H9 (cell line): ENCODE measurements at regions not wholly inside any gene's neighbourhood (a gene's known extent, or its start where the extent isn't known, plus 50 kb on each side); places are given as distances from the start of the nearest gene placed in this dataset.
"Not testable (repeated sequence)": the region's sequence is repeated elsewhere in the genome, so short reads cannot be mapped to it uniquely, and the experiment has no call there.

Source experiments
- DNase-seq: peaks from one replicate; pipeline ENCODE4 v3.0.0-alpha.2; 2017
- H2AFZ ChIP-seq: one replicate; pipeline ENCODE4 v1.6.1; 2013; ENCODE audit warnings: mild to moderate bottlenecking, low read length, control low read depth, moderate library complexity
- H2AK5ac ChIP-seq: 2 replicates; pipeline ENCODE4 v1.6.1; 2013; ENCODE audit warnings: low read length, control low read depth, mixed read lengths; ENCODE audit not compliant: insufficient read length
- H2BK120ac ChIP-seq: one replicate; pipeline ENCODE4 v1.6.1; 2013; ENCODE audit warnings: low read depth, mild to moderate bottlenecking, low read length, control low read depth, inconsistent platforms; ENCODE audit not compliant: poor library complexity, severe bottlenecking
- H2BK12ac ChIP-seq: 2 replicates; pipeline ENCODE4 v1.6.1; 2013; ENCODE audit warnings: low read length, control low read depth, mixed read lengths, low read depth; ENCODE audit not compliant: insufficient read length
- H2BK15ac ChIP-seq: 2 replicates; pipeline ENCODE4 v1.6.1; 2013; ENCODE audit warnings: low read depth, low read length, control low read depth
- H2BK20ac ChIP-seq: one replicate; pipeline ENCODE4 v1.6.1; 2013; ENCODE audit warnings: low read depth, mild to moderate bottlenecking, low read length, control low read depth, inconsistent platforms; ENCODE audit not compliant: poor library complexity, severe bottlenecking
- H2BK5ac ChIP-seq: 2 replicates; pipeline ENCODE4 v1.6.1; 2013; ENCODE audit warnings: low read length, control low read depth, mixed read lengths; ENCODE audit not compliant: insufficient read length
- H3K14ac ChIP-seq: 2 replicates; pipeline ENCODE4 v1.6.1; 2013; ENCODE audit warnings: low read length, control low read depth; ENCODE audit not compliant: insufficient read depth
- H3K18ac ChIP-seq: 2 replicates; pipeline ENCODE4 v1.6.1; 2013; ENCODE audit warnings: low read depth, mild to moderate bottlenecking, mixed read lengths, low read length, control low read depth; ENCODE audit not compliant: insufficient read length
- H3K23ac ChIP-seq: 2 replicates; pipeline ENCODE4 v1.6.1; 2013; ENCODE audit warnings: low read length, control low read depth, mixed read lengths, low read depth; ENCODE audit not compliant: insufficient read length
- H3K23me2 ChIP-seq: 2 replicates; pipeline ENCODE4 v1.6.1; 2013; ENCODE audit warnings: low read depth, mild to moderate bottlenecking, mixed read lengths, low read length, control low read depth; ENCODE audit not compliant: insufficient read length, poor library complexity, severe bottlenecking
- H3K27ac ChIP-seq: 2 replicates; pipeline ENCODE4 v1.5.1; 2013; ENCODE audit warnings: low read length, control low read depth, mixed read lengths, low read depth; ENCODE audit not compliant: insufficient read length
- H3K27me3 ChIP-seq: 2 replicates; pipeline ENCODE4 v1.6.1; 2013; ENCODE audit warnings: low read length, control low read depth, inconsistent platforms; ENCODE audit not compliant: insufficient read depth
- H3K4ac ChIP-seq: 2 replicates; pipeline ENCODE4 v1.6.1; 2013; ENCODE audit warnings: low read depth, mild to moderate bottlenecking, control low read depth, inconsistent platforms, low read length, moderate library complexity
- H3K4me1 ChIP-seq: 2 replicates; pipeline ENCODE4 v1.6.1; 2013; ENCODE audit warnings: low read length, control low read depth, inconsistent platforms; ENCODE audit not compliant: insufficient read depth
- H3K4me2 ChIP-seq: 2 replicates; pipeline ENCODE4 v1.6.1; 2013; ENCODE audit warnings: low read length, control low read depth, mixed read lengths; ENCODE audit not compliant: insufficient read length, insufficient read depth
- H3K56ac ChIP-seq: 2 replicates; pipeline ENCODE4 v1.6.1; 2013; ENCODE audit warnings: low read depth, mild to moderate bottlenecking, mixed read lengths, low read length, control low read depth; ENCODE audit not compliant: insufficient read length
- H3K79me1 ChIP-seq: 2 replicates; pipeline ENCODE4 v1.6.1; 2013; ENCODE audit warnings: low read depth, mild to moderate bottlenecking, moderate library complexity, low read length, control low read depth, inconsistent platforms; ENCODE audit not compliant: insufficient read depth, poor library complexity, severe bottlenecking
- H3K79me2 ChIP-seq: 2 replicates; pipeline ENCODE4 v1.6.1; 2013; ENCODE audit warnings: low read length, control low read depth, inconsistent platforms; ENCODE audit not compliant: insufficient read depth
- H3K9ac ChIP-seq: 2 replicates; pipeline ENCODE4 v1.6.1; 2013; ENCODE audit warnings: low read length, control low read depth, mixed read lengths; ENCODE audit not compliant: insufficient read length; ENCODE audit errors: extremely low read depth
- H3K9me3 ChIP-seq: one replicate; pipeline ENCODE4 v1.6.1; 2013; ENCODE audit warnings: low read depth, low read length, inconsistent platforms; ENCODE audit not compliant: control insufficient read depth
- H3T11ph ChIP-seq: one replicate; pipeline ENCODE4 v1.6.1; 2013; ENCODE audit warnings: mild to moderate bottlenecking, low read length, control low read depth, inconsistent platforms
- H4K20me1 ChIP-seq: one replicate; pipeline ENCODE4 v1.6.1; 2013; ENCODE audit not compliant: control insufficient read depth, insufficient read length, insufficient read depth
- H4K5ac ChIP-seq: 2 replicates; pipeline ENCODE4 v1.6.1; 2013; ENCODE audit warnings: low read depth, mild to moderate bottlenecking, mixed read lengths, low read length, control low read depth; ENCODE audit not compliant: insufficient read length
- H4K8ac ChIP-seq: replicated peaks from 2 replicates; pipeline ENCODE4 v1.6.1; 2013; ENCODE audit warnings: low read length, control low read depth, mixed read lengths, low read depth; ENCODE audit not compliant: insufficient read length
- H4K91ac ChIP-seq: 2 replicates; pipeline ENCODE4 v1.6.1; 2013; ENCODE audit warnings: low read depth, mild to moderate bottlenecking, moderate library complexity, mixed read lengths, low read length, control low read depth; ENCODE audit not compliant: insufficient read length
- H3K27ac Mint-ChIP-seq, 3 experiments: 2 replicates in 2 of 3; 3 replicates in 1 of 3; pipeline ENCODE4 v1.8.0; 2020 to 2021; ENCODE audit warnings: mixed read lengths in 3 of 3, mild to moderate bottlenecking in 1 of 3, moderate library complexity in 1 of 3
- H3K27me3 Mint-ChIP-seq: 2 replicates; pipeline ENCODE4 v1.8.0; 2021; ENCODE audit warnings: low read depth, mild to moderate bottlenecking, moderate library complexity, mixed read lengths
- H3K36me3 Mint-ChIP-seq, 3 experiments: 2 replicates in 2 of 3; 3 replicates in 1 of 3; pipeline ENCODE4 v1.8.0; 2020 to 2021; ENCODE audit warnings: low read depth in 3 of 3, mixed read lengths in 3 of 3; ENCODE audit not compliant: insufficient read depth in 1 of 3
- H3K4me1 Mint-ChIP-seq, 2 experiments: 2 replicates each; pipeline ENCODE4 v1.8.0; 2020; ENCODE audit warnings: mixed read lengths in 2 of 2
- H3K4me3 Mint-ChIP-seq, 2 experiments: 2 replicates in 1 of 2; 3 replicates in 1 of 2; pipeline ENCODE4 v1.8.0; 2020 to 2021; ENCODE audit warnings: mild to moderate bottlenecking in 2 of 2, mixed read lengths in 2 of 2, moderate library complexity in 1 of 2
- H3K9me3 Mint-ChIP-seq, 2 experiments: 2 replicates in 1 of 2; 3 replicates in 1 of 2; pipeline ENCODE4 v1.8.0; 2020; ENCODE audit warnings: mild to moderate bottlenecking in 2 of 2, mixed read lengths in 2 of 2, moderate library complexity in 1 of 2
- WGBS: extraction: QIAGEN DNeasy Blood & Tissue Kit; methylation state at CpG from one replicate; pipeline ENCODE4 v1.1.7; 2013; ENCODE audit warnings: missing lambda C conversion rate, low lambda C conversion rate, mixed read lengths; ENCODE audit not compliant: insufficient read length; ENCODE audit errors: extremely low coverage; 5-methylcytosine and 5-hydroxymethylcytosine counted together
- TF ChIP-seq, protein P1 (sequence below): fragments of 200-600 bp; sonication (generic); conservative IDR thresholded peaks from 3 replicates; pipeline ENCODE4 v1.8.0; 2021; ENCODE audit warnings: antibody characterized with exemption, mild to moderate bottlenecking

DNA sequence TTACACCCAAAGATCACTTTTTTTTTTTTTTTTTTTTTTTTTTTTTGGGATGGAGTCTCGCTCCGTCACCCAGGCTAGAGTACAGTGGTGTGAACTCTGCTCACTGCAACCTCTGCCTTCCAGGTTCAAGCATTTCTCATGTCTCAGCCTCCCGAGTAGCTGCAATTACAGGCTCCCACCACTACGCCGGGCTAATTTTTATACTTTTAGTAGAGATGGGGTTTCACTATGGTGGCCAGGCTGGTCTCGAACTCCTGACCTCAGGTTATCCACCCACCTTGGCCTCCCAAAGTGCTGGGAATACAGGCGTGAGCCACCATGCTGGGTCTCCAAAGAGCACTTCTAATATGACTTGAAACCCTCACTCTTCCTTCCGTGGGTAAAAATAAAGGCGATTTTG, 152.2 kb upstream of the SPACA7 start:
- not testable (repeated sequence) for H3K56ac ChIP-seq, H2BK12ac ChIP-seq, DNase-seq, H4K8ac ChIP-seq, H3K9me3 ChIP-seq, H3K79me1 ChIP-seq, H3K27me3 ChIP-seq, H4K20me1 ChIP-seq, H3K23me2 ChIP-seq, H2AFZ ChIP-seq, H4K5ac ChIP-seq, H3K36me3 Mint-ChIP-seq, H3K9ac ChIP-seq, H3K4me3 Mint-ChIP-seq, H2BK20ac ChIP-seq, H3K4me2 ChIP-seq, H4K91ac ChIP-seq, H3K9me3 Mint-ChIP-seq, H2BK15ac ChIP-seq, H3T11ph ChIP-seq, H3K4me1 ChIP-seq, H3K4ac ChIP-seq, H2BK5ac ChIP-seq, H3K18ac ChIP-seq, H3K27ac ChIP-seq, H3K23ac ChIP-seq, H3K79me2 ChIP-seq, H3K14ac ChIP-seq, H3K27ac Mint-ChIP-seq, H2BK120ac ChIP-seq, H3K4me1 Mint-ChIP-seq, H2AK5ac ChIP-seq
- peaks cover 18% of the 10 kb centered on the region for H3K27me3 Mint-ChIP-seq
- WGBS = no CpG with 5 or more reads among the region's 9 CpGs
- TF ChIP-seq, protein P1, sequence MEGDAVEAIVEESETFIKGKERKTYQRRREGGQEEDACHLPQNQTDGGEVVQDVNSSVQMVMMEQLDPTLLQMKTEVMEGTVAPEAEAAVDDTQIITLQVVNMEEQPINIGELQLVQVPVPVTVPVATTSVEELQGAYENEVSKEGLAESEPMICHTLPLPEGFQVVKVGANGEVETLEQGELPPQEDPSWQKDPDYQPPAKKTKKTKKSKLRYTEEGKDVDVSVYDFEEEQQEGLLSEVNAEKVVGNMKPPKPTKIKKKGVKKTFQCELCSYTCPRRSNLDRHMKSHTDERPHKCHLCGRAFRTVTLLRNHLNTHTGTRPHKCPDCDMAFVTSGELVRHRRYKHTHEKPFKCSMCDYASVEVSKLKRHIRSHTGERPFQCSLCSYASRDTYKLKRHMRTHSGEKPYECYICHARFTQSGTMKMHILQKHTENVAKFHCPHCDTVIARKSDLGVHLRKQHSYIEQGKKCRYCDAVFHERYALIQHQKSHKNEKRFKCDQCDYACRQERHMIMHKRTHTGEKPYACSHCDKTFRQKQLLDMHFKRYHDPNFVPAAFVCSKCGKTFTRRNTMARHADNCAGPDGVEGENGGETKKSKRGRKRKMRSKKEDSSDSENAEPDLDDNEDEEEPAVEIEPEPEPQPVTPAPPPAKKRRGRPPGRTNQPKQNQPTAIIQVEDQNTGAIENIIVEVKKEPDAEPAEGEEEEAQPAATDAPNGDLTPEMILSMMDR = peak; percentile 44
